Sigmoid colon (tissue), 4 donors: ENCODE measurements at regions not wholly inside any gene's neighbourhood (a gene's known extent, or its start where the extent isn't known, plus 50 kb on each side); places are given as distances from the start of the nearest gene placed in this dataset.

Source experiments
- EP300 ChIP-seq, 4 donors: sonication (generic); formaldehyde crosslinking; IDR thresholded peaks; one replicate each; pipeline ENCODE4 v1.6.1; 2017; ENCODE audit warnings: antibody characterized with exemption in 4 of 4
- POLR2AphosphoS5 ChIP-seq, 4 donors: sonication (generic); formaldehyde crosslinking; IDR thresholded peaks; one replicate each; pipeline ENCODE4 v1.6.1; 2017; ENCODE audit warnings: antibody characterized with exemption in 4 of 4
- TF ChIP-seq, protein P1 (sequence below), 4 experiments: fragments of 450-650 bp in 3 of 4; fragments of 200-600 bp in 1 of 4; IDR thresholded peaks; one replicate each; pipeline ENCODE4 v1.5.1; 2016 to 2019; ENCODE audit warnings: antibody characterized with exemption in 4 of 4, mild to moderate bottlenecking in 3 of 4, moderate library complexity in 2 of 4

DNA sequence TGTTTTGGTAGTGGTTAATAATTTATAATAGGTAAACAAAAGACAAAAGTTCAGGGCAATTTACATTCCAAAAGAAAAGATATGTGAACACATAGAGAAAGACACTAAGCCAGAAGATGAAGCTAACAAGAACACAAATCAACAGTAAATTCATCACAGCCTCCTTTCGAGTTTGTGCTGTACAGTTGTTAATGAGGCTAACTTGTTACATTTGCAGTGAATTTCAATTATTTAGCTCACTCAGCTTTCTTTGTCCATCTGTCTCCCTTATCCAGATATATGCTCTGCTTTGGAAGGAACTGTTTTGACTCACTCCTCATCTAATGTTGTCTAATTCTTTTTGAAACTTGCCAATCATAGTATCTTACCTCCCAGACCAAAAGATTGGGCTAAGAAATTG, 423.3 kb upstream of the OLFM3 start:
- TF ChIP-seq, protein P1, sequence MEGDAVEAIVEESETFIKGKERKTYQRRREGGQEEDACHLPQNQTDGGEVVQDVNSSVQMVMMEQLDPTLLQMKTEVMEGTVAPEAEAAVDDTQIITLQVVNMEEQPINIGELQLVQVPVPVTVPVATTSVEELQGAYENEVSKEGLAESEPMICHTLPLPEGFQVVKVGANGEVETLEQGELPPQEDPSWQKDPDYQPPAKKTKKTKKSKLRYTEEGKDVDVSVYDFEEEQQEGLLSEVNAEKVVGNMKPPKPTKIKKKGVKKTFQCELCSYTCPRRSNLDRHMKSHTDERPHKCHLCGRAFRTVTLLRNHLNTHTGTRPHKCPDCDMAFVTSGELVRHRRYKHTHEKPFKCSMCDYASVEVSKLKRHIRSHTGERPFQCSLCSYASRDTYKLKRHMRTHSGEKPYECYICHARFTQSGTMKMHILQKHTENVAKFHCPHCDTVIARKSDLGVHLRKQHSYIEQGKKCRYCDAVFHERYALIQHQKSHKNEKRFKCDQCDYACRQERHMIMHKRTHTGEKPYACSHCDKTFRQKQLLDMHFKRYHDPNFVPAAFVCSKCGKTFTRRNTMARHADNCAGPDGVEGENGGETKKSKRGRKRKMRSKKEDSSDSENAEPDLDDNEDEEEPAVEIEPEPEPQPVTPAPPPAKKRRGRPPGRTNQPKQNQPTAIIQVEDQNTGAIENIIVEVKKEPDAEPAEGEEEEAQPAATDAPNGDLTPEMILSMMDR (IDR thresholded peaks at IDR 0.05): no peak
- TF ChIP-seq POLR2AphosphoS5 (IDR thresholded peaks at IDR 0.05) (no peak), EP300 (IDR thresholded peaks at IDR 0.05) (no peak)
